HCT116 (cell line): ENCODE measurements at regions not wholly inside any gene's neighbourhood (a gene's known extent, or its start where the extent isn't known, plus 50 kb on each side); places are given as distances from the start of the nearest gene placed in this dataset.

Source experiments
- ATAC-seq: fragments of 200-7000 bp; cut with Tn5 transposase; 2 replicates; pipeline ENCODE4 v1.9.1; 2020; ENCODE audit warnings: mild to moderate bottlenecking, moderate library complexity
- BruUV-seq: library from RNA; stranded (reverse); fragments of 400-500 nt; replicated peaks from 2 replicates; lab custom pipeline; 2021; lab: Mats Ljungman, UMichigan
- CTCF ChIA-PET: fragments of 300-600 bp; sonication (Branson Sonifier 250); formaldehyde crosslinking; loops from one replicate; lab custom pipeline; 2021; ENCODE audit warnings: antibody characterized with exemption; lab: Charles Lee
- POLR2A ChIA-PET: fragments of 300-600, 350-600 bp; sonication (Branson Sonifier 250); formaldehyde crosslinking; loops from one replicate; lab custom pipeline; 2021; ENCODE audit warnings: antibody characterized with exemption; lab: Charles Lee
- RAD21 ChIA-PET, 2 experiments: fragments of 300-600 bp; sonication (Branson Sonifier 250); formaldehyde crosslinking; loops; one replicate each; lab custom pipeline; 2023; ENCODE audit warnings: low total read pairs in 2 of 2; ENCODE audit not compliant: uncharacterized antibody in 2 of 2, unreplicated experiment in 2 of 2, low non-redundant PET in 1 of 2; lab: Charles Lee
- DNase-seq: peaks from one replicate; pipeline ENCODE4 v3.0.0-alpha.2; 2010; ENCODE audit warnings: low read depth, low spot score
- H2AFZ ChIP-seq: fragments of 200-600 bp; shearing (Covaris generic), sonication (generic); 2 replicates; pipeline ENCODE4 v1.6.1; 2017; ENCODE audit warnings: low read depth, mixed run types, mixed read lengths, antibody characterized with exemption, low read length; ENCODE audit not compliant: poor library complexity, severe bottlenecking
- H3K27ac ChIP-seq: 2 replicates; pipeline ENCODE4 v1.5.1; 2012; ENCODE audit warnings: low read depth, low read length
- H3K27me3 ChIP-seq: fragments of 200-600 bp; sonication (generic); 2 replicates; pipeline ENCODE4 v1.6.1; 2016; ENCODE audit warnings: mixed run types, low read length, mixed read lengths; ENCODE audit not compliant: insufficient read depth
- H3K36me3 ChIP-seq, 2 experiments: fragments of 200-500 bp in 1 of 2; fragments of 200-600 bp in 1 of 2; sonication (Bioruptor generic) in 1 of 2; sonication (generic) in 1 of 2; 2 replicates each; pipeline versions ENCODE4 v1.5.1 to v1.6.1; 2014 to 2016; ENCODE audit warnings: low read length in 2 of 2, inconsistent platforms in 1 of 2, mixed read lengths in 1 of 2, mixed run types in 1 of 2; ENCODE audit not compliant: insufficient read depth in 2 of 2, control insufficient read depth in 1 of 2
- H3K4me1 ChIP-seq, 2 experiments: fragments of 200-600 bp in 1 of 2; sonication (generic) in 1 of 2; 2 replicates each; pipeline versions ENCODE4 v1.5.1 to v1.6.1; 2012 to 2017; ENCODE audit warnings: low read length in 2 of 2, inconsistent platforms in 1 of 2, mild to moderate bottlenecking in 1 of 2, mixed read lengths in 1 of 2, mixed run types in 1 of 2, moderate library complexity in 1 of 2; ENCODE audit not compliant: insufficient read depth in 2 of 2, control insufficient read depth in 1 of 2
- H3K4me2 ChIP-seq: fragments of 200-600 bp; sonication (generic); 2 replicates; pipeline ENCODE4 v1.6.1; 2017; ENCODE audit warnings: mixed run types, low read length, mixed read lengths
- H3K4me3 ChIP-seq, 2 experiments: fragments of 200-600 bp in 1 of 2; sonication (generic) in 1 of 2; replicated peaks in 1 of 2; 2 replicates each; pipeline ENCODE4 v1.5.1; 2011 to 2016; ENCODE audit warnings: low read length in 2 of 2, control low read depth in 1 of 2, low read depth in 1 of 2, mild to moderate bottlenecking in 1 of 2, mixed read lengths in 1 of 2, mixed run types in 1 of 2
- H3K79me2 ChIP-seq: fragments of 200-600 bp; sonication (generic); 2 replicates; pipeline ENCODE4 v1.6.1; 2017; ENCODE audit warnings: mild to moderate bottlenecking, mixed run types, low read length, moderate library complexity, mixed read lengths; ENCODE audit not compliant: insufficient read depth
- H3K9ac ChIP-seq: fragments of 200-600 bp; sonication (generic); 2 replicates; pipeline ENCODE4 v1.6.1; 2016; ENCODE audit warnings: low read length, mixed read lengths
- H3K9me2 ChIP-seq: fragments of 200-600 bp; sonication (generic), shearing (Covaris generic); 2 replicates; pipeline ENCODE4 v1.6.1; 2017; ENCODE audit warnings: mixed run types, mild to moderate bottlenecking, moderate library complexity; ENCODE audit not compliant: insufficient read depth
- H3K9me3 ChIP-seq, 2 experiments: fragments of 200-500 bp in 1 of 2; fragments of 200-600 bp in 1 of 2; sonication (Bioruptor generic) in 1 of 2; sonication (generic) in 1 of 2; 2 replicates each; pipeline ENCODE4 v1.6.1; 2014 to 2017; ENCODE audit warnings: low read length in 2 of 2, mixed read lengths in 2 of 2, inconsistent platforms in 1 of 2, low read depth in 1 of 2, mild to moderate bottlenecking in 1 of 2, mixed run types in 1 of 2, moderate library complexity in 1 of 2; ENCODE audit not compliant: control insufficient read depth in 1 of 2, insufficient read depth in 1 of 2
- H4K20me1 ChIP-seq: fragments of 200-600 bp; sonication (generic), shearing (Covaris generic); 2 replicates; pipeline ENCODE4 v1.6.1; 2017; ENCODE audit warnings: mixed run types, mild to moderate bottlenecking, moderate library complexity; ENCODE audit not compliant: insufficient read depth
- ATF3 ChIP-seq: IDR thresholded peaks from 2 replicates; pipeline ENCODE4 v1.6.1; 2012
- ELF1 ChIP-seq: IDR thresholded peaks from 2 replicates; pipeline ENCODE4 v1.6.1; 2012; ENCODE audit warnings: low read depth, borderline replicate concordance
- FOSL1 ChIP-seq: IDR thresholded peaks from 2 replicates; pipeline ENCODE4 v1.6.1; 2012; ENCODE audit warnings: low read depth
- JUND ChIP-seq: IDR thresholded peaks from 2 replicates; pipeline ENCODE4 v1.6.1; 2012
- POLR2AphosphoS5 ChIP-seq: IDR thresholded peaks from 2 replicates; pipeline ENCODE4 v1.6.1; 2011; ENCODE audit warnings: mild to moderate bottlenecking, low read depth, low read length, moderate library complexity
- SIN3A ChIP-seq: IDR thresholded peaks from 2 replicates; pipeline ENCODE4 v1.6.1; 2012; ENCODE audit warnings: low read depth
- SP1 ChIP-seq: IDR thresholded peaks from 2 replicates; pipeline ENCODE4 v1.6.1; 2012; ENCODE audit warnings: low read depth
- SRF ChIP-seq: IDR thresholded peaks from 2 replicates; pipeline ENCODE4 v1.6.1; 2012; ENCODE audit warnings: low read depth
- TCF7L2 ChIP-seq: IDR thresholded peaks from 2 replicates; pipeline ENCODE4 v1.7.0; 2011; ENCODE audit warnings: borderline replicate concordance, inconsistent platforms; ENCODE audit not compliant: insufficient read depth, insufficient read length; ENCODE audit errors: extremely low read depth
- intact Hi-C: fragments of 100-400 bp; cut with micrococcal nuclease; formaldehyde crosslinking; loops from 2 replicates; pipeline ENCODE4 v1.10.0; 2022
- TF ChIP-seq, protein P1 (sequence below), 3 experiments: fragments of 200-600 bp in 1 of 3; sonication (generic) in 1 of 3; IDR thresholded peaks in 2 of 3; conservative IDR thresholded peaks in 1 of 3; 2 replicates each; pipeline ENCODE4 v1.5.1; 2012 to 2017; ENCODE audit warnings: low read depth in 2 of 3, low read length in 2 of 3, antibody characterized with exemption in 1 of 3, borderline replicate concordance in 1 of 3, control low read depth in 1 of 3, mild to moderate bottlenecking in 1 of 3, mixed read lengths in 1 of 3, mixed run types in 1 of 3, moderate library complexity in 1 of 3; ENCODE audit not compliant: insufficient read depth in 1 of 3
- TF ChIP-seq, protein P2 (sequence below): IDR thresholded peaks from 2 replicates; pipeline ENCODE4 v1.6.1; 2011; ENCODE audit warnings: mild to moderate bottlenecking, low read length, moderate library complexity; ENCODE audit not compliant: insufficient replicate concordance; ENCODE audit errors: extremely low read depth
- TF ChIP-seq, protein P3 (sequence below): IDR thresholded peaks from 2 replicates; pipeline ENCODE4 v1.6.1; 2012
- TF ChIP-seq, protein P4 (sequence below): IDR thresholded peaks from 2 replicates; pipeline ENCODE4 v1.6.1; 2012; ENCODE audit warnings: low read depth

DNA sequence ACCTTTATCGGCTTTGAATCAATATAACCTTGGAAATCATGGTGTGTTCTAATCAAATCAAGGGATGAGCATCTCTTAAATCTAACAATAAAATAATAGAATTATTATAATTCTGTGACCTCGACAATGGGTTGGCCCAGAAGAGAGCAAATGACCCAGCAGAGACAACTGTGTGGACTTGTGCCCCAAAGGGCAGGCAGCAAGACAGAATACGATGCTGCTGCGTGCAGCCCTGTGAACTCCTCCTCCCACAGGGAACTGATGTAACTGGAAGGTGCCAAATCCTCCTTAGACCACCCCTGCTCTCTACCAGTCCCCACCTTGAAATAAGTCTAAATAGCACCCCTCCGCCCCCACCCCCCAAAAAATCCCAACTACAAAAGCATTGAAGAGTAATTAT, 50.7 kb upstream of the ACAN start:
- H3K4me1 ChIP-seq: no peaks in the 10 kb centered on the region
- RAD21 ChIA-PET: no interaction called here
- TF ChIP-seq ELF1 (no peak), FOSL1 (no peak), SRF (no peak), SIN3A (no peak), POLR2AphosphoS5 (no peak), JUND (no peak), SP1 (no peak), TCF7L2 (no peak), ATF3 (no peak)
- TF ChIP-seq, protein P1, sequence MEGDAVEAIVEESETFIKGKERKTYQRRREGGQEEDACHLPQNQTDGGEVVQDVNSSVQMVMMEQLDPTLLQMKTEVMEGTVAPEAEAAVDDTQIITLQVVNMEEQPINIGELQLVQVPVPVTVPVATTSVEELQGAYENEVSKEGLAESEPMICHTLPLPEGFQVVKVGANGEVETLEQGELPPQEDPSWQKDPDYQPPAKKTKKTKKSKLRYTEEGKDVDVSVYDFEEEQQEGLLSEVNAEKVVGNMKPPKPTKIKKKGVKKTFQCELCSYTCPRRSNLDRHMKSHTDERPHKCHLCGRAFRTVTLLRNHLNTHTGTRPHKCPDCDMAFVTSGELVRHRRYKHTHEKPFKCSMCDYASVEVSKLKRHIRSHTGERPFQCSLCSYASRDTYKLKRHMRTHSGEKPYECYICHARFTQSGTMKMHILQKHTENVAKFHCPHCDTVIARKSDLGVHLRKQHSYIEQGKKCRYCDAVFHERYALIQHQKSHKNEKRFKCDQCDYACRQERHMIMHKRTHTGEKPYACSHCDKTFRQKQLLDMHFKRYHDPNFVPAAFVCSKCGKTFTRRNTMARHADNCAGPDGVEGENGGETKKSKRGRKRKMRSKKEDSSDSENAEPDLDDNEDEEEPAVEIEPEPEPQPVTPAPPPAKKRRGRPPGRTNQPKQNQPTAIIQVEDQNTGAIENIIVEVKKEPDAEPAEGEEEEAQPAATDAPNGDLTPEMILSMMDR (IDR thresholded peaks at IDR 0.05 in 2 of 3, conservative IDR thresholded peaks at IDR 0.05 in 1 of 3; ENCODE audit: borderline replicate concordance in 1 of 3, insufficient read depth in 1 of 3, low read depth in 2 of 3, low read length in 2 of 3): no peak
- TF ChIP-seq, protein P2, sequence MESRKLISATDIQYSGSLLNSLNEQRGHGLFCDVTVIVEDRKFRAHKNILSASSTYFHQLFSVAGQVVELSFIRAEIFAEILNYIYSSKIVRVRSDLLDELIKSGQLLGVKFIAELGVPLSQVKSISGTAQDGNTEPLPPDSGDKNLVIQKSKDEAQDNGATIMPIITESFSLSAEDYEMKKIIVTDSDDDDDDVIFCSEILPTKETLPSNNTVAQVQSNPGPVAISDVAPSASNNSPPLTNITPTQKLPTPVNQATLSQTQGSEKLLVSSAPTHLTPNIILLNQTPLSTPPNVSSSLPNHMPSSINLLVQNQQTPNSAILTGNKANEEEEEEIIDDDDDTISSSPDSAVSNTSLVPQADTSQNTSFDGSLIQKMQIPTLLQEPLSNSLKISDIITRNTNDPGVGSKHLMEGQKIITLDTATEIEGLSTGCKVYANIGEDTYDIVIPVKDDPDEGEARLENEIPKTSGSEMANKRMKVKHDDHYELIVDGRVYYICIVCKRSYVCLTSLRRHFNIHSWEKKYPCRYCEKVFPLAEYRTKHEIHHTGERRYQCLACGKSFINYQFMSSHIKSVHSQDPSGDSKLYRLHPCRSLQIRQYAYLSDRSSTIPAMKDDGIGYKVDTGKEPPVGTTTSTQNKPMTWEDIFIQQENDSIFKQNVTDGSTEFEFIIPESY: no peak
- TF ChIP-seq, protein P3, sequence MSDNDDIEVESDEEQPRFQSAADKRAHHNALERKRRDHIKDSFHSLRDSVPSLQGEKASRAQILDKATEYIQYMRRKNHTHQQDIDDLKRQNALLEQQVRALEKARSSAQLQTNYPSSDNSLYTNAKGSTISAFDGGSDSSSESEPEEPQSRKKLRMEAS: no peak
- TF ChIP-seq, protein P4, sequence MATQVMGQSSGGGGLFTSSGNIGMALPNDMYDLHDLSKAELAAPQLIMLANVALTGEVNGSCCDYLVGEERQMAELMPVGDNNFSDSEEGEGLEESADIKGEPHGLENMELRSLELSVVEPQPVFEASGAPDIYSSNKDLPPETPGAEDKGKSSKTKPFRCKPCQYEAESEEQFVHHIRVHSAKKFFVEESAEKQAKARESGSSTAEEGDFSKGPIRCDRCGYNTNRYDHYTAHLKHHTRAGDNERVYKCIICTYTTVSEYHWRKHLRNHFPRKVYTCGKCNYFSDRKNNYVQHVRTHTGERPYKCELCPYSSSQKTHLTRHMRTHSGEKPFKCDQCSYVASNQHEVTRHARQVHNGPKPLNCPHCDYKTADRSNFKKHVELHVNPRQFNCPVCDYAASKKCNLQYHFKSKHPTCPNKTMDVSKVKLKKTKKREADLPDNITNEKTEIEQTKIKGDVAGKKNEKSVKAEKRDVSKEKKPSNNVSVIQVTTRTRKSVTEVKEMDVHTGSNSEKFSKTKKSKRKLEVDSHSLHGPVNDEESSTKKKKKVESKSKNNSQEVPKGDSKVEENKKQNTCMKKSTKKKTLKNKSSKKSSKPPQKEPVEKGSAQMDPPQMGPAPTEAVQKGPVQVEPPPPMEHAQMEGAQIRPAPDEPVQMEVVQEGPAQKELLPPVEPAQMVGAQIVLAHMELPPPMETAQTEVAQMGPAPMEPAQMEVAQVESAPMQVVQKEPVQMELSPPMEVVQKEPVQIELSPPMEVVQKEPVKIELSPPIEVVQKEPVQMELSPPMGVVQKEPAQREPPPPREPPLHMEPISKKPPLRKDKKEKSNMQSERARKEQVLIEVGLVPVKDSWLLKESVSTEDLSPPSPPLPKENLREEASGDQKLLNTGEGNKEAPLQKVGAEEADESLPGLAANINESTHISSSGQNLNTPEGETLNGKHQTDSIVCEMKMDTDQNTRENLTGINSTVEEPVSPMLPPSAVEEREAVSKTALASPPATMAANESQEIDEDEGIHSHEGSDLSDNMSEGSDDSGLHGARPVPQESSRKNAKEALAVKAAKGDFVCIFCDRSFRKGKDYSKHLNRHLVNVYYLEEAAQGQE: no peak
- POLR2A ChIA-PET: no interaction called here
- no peak overlapping the region for H3K4me2 ChIP-seq
- H3K4me3 ChIP-seq: no peak overlapping the region
- BruUV-seq: no TSS peak
- no peaks in the 10 kb centered on the region for H3K9me2 ChIP-seq
- CTCF ChIA-PET: no interaction called here
- no peaks in the 10 kb centered on the region for H3K79me2 ChIP-seq
- no peaks in the 10 kb centered on the region for H3K9me3 ChIP-seq
- H4K20me1 ChIP-seq: no peaks in the 10 kb centered on the region
- H2AFZ ChIP-seq: no peak overlapping the region
- H3K9ac ChIP-seq: no peak overlapping the region
- DNase-seq (no peak), ATAC-seq (no peak)
- no peak overlapping the region for H3K27ac ChIP-seq
- H3K27me3 ChIP-seq: no peaks in the 10 kb centered on the region
- intact Hi-C loops: no loop called here
- H3K36me3 ChIP-seq: no peaks in the 10 kb centered on the region
